ENCODE measurements at regions not wholly inside any gene's neighbourhood (a gene's known extent, or its start where the extent isn't known, plus 50 kb on each side); places are given as distances from the start of the nearest gene placed in this dataset.

- TF ChIP-seq REST (IDR thresholded peaks at IDR 0.05; ENCODE audit: low read depth, low read length) (no peak), CTCF (IDR thresholded peaks at IDR 0.05) (no peak), TEAD4 (IDR thresholded peaks at IDR 0.05; ENCODE audit: borderline replicate concordance, insufficient read depth) (no peak), NRF1 (IDR thresholded peaks at IDR 0.05; ENCODE audit: low read depth, low read length) (no peak), RXRA (IDR thresholded peaks at IDR 0.05; ENCODE audit: borderline replicate concordance, low read depth) (no peak), SIN3A (IDR thresholded peaks at IDR 0.05; ENCODE audit: borderline replicate concordance, low read depth, low read length) (no peak), RCOR1 (IDR thresholded peaks at IDR 0.05; ENCODE audit: low read length) (no peak), TAF1 (IDR thresholded peaks at IDR 0.05; ENCODE audit: borderline replicate concordance, low read depth, low read length) (no peak), ZBTB33 (IDR thresholded peaks at IDR 0.05; ENCODE audit: borderline replicate concordance, low read depth) (no peak), CHD2 (IDR thresholded peaks at IDR 0.05; ENCODE audit: low read length, partially characterized antibody) (no peak), FOSL2 (IDR thresholded peaks at IDR 0.05; ENCODE audit: borderline replicate concordance, low read depth) (no peak), EZH2phosphoT487 (IDR thresholded peaks at IDR 0.05; ENCODE audit: borderline replicate concordance, low read depth) (no peak), MEF2A (IDR thresholded peaks at IDR 0.05; ENCODE audit: borderline replicate concordance, low read depth) (no peak), RAD21 (IDR thresholded peaks at IDR 0.05; ENCODE audit: low read length) (no peak), JUND (IDR thresholded peaks at IDR 0.05) (no peak), FOXM1 (IDR thresholded peaks at IDR 0.05; ENCODE audit: low read depth) (no peak), EP300 (IDR thresholded peaks at IDR 0.05; ENCODE audit: borderline replicate concordance in 1 of 2, low read depth in 1 of 2, low read length in 1 of 2) (no peak), PBX3 (IDR thresholded peaks at IDR 0.05) (no peak), IRF3 (IDR thresholded peaks at IDR 0.05; ENCODE audit: low read depth, low read length) (no peak)
- Histone ChIP-seq H3K36me3 (replicated peaks in 1 of 2; ENCODE audit: control insufficient read depth in 1 of 2, insufficient read depth in 2 of 2, low read length in 1 of 2) (no peaks in the 10 kb centered on the region), H2AFZ (ENCODE audit: low read depth) (no peak overlapping the region), H3K4me1 (ENCODE audit: control insufficient read depth in 1 of 2, insufficient read depth in 2 of 2, low read depth in 1 of 2, low read length in 1 of 2) (peaks cover 0 to 4% of the 10 kb centered on the region in 2 experiments; a peak in 1 of 4 replicates), H3K4me2 (no peak overlapping the region), H3K79me2 (ENCODE audit: insufficient read depth) (no peaks in the 10 kb centered on the region), H3K9ac (no peak overlapping the region), H3K4me3 (ENCODE audit: low read depth in 2 of 2, low read length in 1 of 2) (no peak overlapping the region), H3F3A (replicated peaks; ENCODE audit: insufficient read depth) (no peaks in the 10 kb centered on the region), H3K9me3 (no peaks in the 10 kb centered on the region), H3K27me3 (ENCODE audit: insufficient read depth) (no peaks in the 10 kb centered on the region), H3K9me2 (no peaks in the 10 kb centered on the region), H4K20me1 (ENCODE audit: insufficient read depth) (no peaks in the 10 kb centered on the region), H3K27ac (ENCODE audit: low read depth in 2 of 2, low read length in 1 of 2) (no peak overlapping the region)
- 69% methylated on average over 5 of the region's 5 CpGs for WGBS (ENCODE audit: low lambda C conversion rate)
- CTCF ChIA-PET, result interaction anchor here (0.7 to 4.4 kb wide), 5 partner anchors 10 to 791 kb away, joined by 3 to 38 read pairs (median 4); no protein-coding TSS in a partner anchor
- DNase-seq, result no peak
- POLR2A ChIA-PET, result no interaction called here
Observed at GRCh38 chr3:127471142-127471541, 119.4 kb downstream of the TPRA1 start.

Data from SK-N-SH (cell line).